IPS-20b (cell line): ENCODE measurements at regions not wholly inside any gene's neighbourhood (a gene's known extent, or its start where the extent isn't known, plus 50 kb on each side); places are given as distances from the start of the nearest gene placed in this dataset.

Experiments used
- H3K27ac ChIP-seq: one replicate; pipeline ENCODE4 v1.5.1; 2013; ENCODE audit warnings: low read length
- H3K27me3 ChIP-seq: 2 replicates; pipeline ENCODE4 v1.6.1; 2013; ENCODE audit warnings: mild to moderate bottlenecking, low read length, inconsistent platforms; ENCODE audit not compliant: insufficient read depth
- H3K36me3 ChIP-seq: 2 replicates; pipeline ENCODE4 v1.6.1; 2013; ENCODE audit warnings: low read depth, mild to moderate bottlenecking, inconsistent platforms, low read length, moderate library complexity; ENCODE audit not compliant: insufficient read depth
- H3K4me1 ChIP-seq: 2 replicates; pipeline ENCODE4 v1.6.1; 2013; ENCODE audit warnings: mild to moderate bottlenecking, control low read depth, inconsistent platforms, low read length, moderate library complexity; ENCODE audit not compliant: insufficient read depth
- H3K4me3 ChIP-seq: 2 replicates; pipeline ENCODE4 v1.5.1; 2013; ENCODE audit warnings: mild to moderate bottlenecking, low read length, inconsistent platforms
- H3K9ac ChIP-seq: 2 replicates; pipeline ENCODE4 v1.6.1; 2013; ENCODE audit warnings: low read depth, mild to moderate bottlenecking, inconsistent platforms, low read length, moderate library complexity
- H3K9me3 ChIP-seq: 2 replicates; pipeline ENCODE4 v1.6.1; 2013; ENCODE audit warnings: mild to moderate bottlenecking, low read depth, low read length, inconsistent platforms; ENCODE audit not compliant: insufficient read depth

DNA sequence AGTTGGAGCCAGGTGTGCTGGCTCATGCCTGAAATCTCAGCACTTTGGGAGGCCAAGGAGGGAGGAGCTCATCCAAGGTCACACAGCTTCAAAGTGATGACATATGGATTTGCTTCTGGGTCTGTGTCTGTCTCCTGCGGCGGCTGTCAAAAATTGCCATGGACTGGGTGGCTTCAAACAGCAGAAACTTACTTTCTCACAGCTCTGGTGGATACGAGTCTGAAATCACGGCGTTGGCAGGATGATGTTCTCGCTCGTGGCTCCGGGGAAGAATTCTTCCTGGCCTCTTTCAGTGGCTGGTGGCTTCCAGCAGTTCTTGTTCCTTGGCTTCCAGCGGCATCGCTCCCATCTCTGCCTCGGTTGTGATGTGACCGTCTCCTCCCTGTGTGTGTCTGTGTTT is 314.8 kb upstream of the C1orf174 start:
- H3K36me3 ChIP-seq, result no peaks in the 10 kb centered on the region
- no peak overlapping the region for H3K4me3 ChIP-seq
- H3K27me3 ChIP-seq, result no peaks in the 10 kb centered on the region
- H3K4me1 ChIP-seq, result peaks cover 6% of the 10 kb centered on the region; the same call in 1 of the 2 replicates
- H3K27ac ChIP-seq, result no peak overlapping the region
- no peaks in the 10 kb centered on the region for H3K9me3 ChIP-seq
- H3K9ac ChIP-seq, result no peak overlapping the region

DNA sequence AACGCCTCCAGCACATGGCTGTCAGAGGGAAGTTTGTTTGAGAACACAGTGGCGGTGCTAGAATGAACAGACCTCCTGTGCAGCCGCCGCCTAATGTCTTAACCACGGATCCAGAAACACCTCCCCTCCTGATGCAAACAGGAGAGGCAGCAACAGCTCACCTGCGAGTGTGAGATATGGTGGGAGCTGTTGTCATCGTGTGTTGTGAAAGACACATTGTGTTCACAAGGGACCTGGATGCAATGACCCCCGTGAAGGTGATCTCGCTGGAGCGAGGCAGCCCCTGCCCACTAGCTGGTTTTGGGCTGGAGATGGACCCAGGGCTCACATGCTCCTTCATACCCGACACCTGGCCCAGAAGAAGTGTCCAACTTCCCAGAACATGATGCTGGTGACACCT is 315.3 kb upstream of the C1orf174 start:
- H3K4me1 ChIP-seq, result peaks cover 6% of the 10 kb centered on the region; the same call in 1 of the 2 replicates
- no peak overlapping the region for H3K9ac ChIP-seq
- H3K27me3 ChIP-seq, result no peaks in the 10 kb centered on the region
- H3K4me3 ChIP-seq, result no peak overlapping the region
- H3K9me3 ChIP-seq, result no peaks in the 10 kb centered on the region
- no peak overlapping the region for H3K27ac ChIP-seq
- H3K36me3 ChIP-seq, result no peaks in the 10 kb centered on the region

DNA sequence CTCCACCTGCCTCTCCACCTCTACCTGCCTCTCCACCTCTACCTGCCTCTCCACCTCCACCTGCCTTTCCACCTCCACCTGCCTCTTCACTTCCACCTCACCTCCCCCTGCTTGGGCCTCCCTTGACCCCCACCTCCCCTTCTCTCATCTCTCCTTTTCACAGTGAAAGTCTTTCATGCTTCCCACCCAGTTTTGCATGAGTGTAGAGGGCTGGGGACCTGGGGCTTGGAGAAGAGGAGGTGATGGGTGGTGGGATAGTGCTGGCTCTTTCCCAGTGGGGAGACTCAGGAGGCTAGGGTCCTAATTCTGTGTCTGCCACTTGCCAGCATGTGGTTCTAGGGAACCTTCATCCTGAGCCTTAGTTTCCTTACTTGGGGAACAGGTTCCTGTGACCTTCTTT is 316.2 kb upstream of the C1orf174 start:
- peaks cover 6% of the 10 kb centered on the region; the same call in 1 of the 2 replicates for H3K4me1 ChIP-seq
- no peaks in the 10 kb centered on the region for H3K36me3 ChIP-seq
- H3K4me3 ChIP-seq, result no peak overlapping the region
- no peak overlapping the region for H3K27ac ChIP-seq
- no peaks in the 10 kb centered on the region for H3K9me3 ChIP-seq
- no peaks in the 10 kb centered on the region for H3K27me3 ChIP-seq
- H3K9ac ChIP-seq, result no peak overlapping the region

DNA sequence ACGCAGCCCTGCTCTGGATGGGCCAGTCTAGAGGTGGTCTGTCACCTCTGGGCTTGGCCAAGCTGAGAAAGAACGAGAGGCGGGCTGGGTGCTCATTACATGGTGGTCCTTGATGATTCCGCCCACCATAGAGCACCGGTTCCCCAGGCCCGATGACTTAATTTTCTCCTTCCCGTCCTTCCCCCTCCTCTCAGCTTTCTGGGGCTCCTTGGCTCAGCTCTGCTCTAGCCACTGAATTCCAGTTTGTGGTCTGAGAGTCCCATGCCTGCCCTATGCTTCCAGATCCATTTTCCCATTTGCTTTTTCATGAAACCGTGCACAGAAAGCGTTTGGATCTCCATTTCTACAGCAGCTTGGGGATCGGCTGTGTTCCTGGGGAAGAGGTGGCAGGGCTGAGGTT is 318.5 kb upstream of the C1orf174 start:
- no peaks in the 10 kb centered on the region for H3K4me1 ChIP-seq

DNA sequence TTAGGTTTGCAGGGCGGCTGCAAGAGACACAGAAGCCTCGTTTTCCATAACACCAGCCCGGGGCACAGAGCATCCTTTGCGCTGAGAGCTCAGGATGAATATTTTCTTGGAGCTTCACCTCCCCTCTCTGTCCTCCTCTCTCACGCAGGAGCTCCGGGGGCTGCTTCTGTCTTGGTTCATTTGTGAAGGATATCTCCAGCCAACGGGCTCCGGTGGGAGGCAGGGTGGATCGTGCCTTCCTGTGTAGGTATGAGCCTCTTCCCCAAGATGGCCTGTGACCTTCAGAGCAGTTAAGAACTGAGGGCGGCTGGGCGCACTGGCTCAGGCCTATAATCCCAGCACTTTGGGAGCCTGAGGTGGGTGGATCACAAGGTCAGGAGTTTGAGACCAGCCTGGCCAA is 319.0 kb upstream of the C1orf174 start:
- Histone ChIP-seq H3K27ac (no peak overlapping the region), H3K4me1 (no peaks in the 10 kb centered on the region), H3K9ac (no peak overlapping the region), H3K27me3 (no peaks in the 10 kb centered on the region), H3K9me3 (no peaks in the 10 kb centered on the region), H3K36me3 (no peaks in the 10 kb centered on the region), H3K4me3 (no peak overlapping the region)

More for the DNA sequence above, 318.5 kb upstream of the C1orf174 start:
- no peak overlapping the region for H3K27ac ChIP-seq
- H3K27me3 ChIP-seq, result no peaks in the 10 kb centered on the region
- no peaks in the 10 kb centered on the region for H3K9me3 ChIP-seq
- no peak overlapping the region for H3K4me3 ChIP-seq
- no peaks in the 10 kb centered on the region for H3K36me3 ChIP-seq
- H3K9ac ChIP-seq, result no peak overlapping the region

DNA sequence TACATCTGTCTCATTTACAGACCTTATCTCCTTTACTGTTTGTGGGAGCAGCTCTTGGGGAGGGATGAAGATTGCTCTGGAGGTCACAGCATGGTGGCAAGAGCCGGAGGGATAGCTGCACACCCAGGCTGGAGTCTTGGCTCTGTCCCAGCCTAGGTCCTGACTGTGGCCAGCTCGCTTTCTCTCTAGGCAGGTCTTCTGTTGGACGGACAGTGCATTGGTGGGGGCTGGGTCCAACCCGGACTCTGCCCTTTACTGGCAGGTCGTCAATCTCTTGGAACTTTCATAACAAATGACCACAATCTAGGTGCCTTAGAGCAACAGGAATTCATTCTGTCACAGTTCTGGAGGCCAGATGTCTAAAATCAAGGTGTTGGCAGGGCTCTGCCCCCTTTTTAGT is 319.8 kb upstream of the C1orf174 start:
- Histone ChIP-seq H3K9me3 (no peaks in the 10 kb centered on the region), H3K36me3 (no peaks in the 10 kb centered on the region), H3K27ac (no peak overlapping the region), H3K4me1 (no peaks in the 10 kb centered on the region), H3K27me3 (no peaks in the 10 kb centered on the region), H3K4me3 (no peak overlapping the region), H3K9ac (no peak overlapping the region)

DNA sequence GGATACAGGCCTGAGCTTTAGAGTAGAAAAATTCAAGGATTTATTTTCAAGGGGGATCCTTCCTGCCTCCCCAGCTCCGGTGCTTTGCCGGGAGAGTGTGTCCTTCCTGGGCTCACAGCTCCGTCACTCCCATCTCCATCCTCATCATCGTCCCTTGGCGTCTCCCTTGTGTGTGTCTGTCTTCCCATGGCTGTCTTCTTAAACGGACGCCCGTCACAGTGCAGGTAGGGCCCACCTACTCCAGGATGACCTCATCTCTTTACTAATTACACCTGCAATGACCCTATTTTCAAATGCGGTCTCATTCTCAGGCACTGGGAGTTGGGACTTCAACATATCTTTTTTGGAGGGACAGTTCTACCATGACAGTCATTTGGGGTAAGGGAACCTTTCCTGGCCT is 320.3 kb upstream of the C1orf174 start:
- no peak overlapping the region for H3K27ac ChIP-seq
- no peaks in the 10 kb centered on the region for H3K9me3 ChIP-seq
- no peaks in the 10 kb centered on the region for H3K27me3 ChIP-seq
- H3K4me1 ChIP-seq, result no peaks in the 10 kb centered on the region
- H3K4me3 ChIP-seq, result no peak overlapping the region
- no peaks in the 10 kb centered on the region for H3K36me3 ChIP-seq
- H3K9ac ChIP-seq, result no peak overlapping the region

DNA sequence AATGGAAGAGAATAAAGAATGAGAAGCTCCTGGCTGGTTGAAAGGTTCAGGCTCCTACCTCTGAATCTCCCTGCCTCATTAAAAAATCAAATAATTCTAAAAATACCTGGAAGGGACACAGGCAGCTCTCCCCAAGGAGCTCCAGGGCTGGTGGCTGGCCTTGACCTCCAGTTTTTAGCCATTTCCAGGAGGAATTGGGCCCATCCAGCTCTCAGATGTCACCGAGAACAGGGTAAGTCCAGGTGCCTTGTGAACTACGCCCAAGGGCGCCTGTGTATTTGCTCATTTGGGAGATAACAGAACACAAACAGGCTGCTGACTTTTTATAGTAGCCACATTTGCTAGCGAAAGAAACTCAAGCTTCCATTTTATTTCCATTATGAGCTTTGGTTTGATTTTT is 321.0 kb upstream of the C1orf174 start:
- no peaks in the 10 kb centered on the region for H3K36me3 ChIP-seq
- H3K4me3 ChIP-seq, result no peak overlapping the region
- H3K9me3 ChIP-seq, result no peaks in the 10 kb centered on the region
- H3K27ac ChIP-seq, result no peak overlapping the region
- H3K9ac ChIP-seq, result no peak overlapping the region
- H3K27me3 ChIP-seq, result no peaks in the 10 kb centered on the region
- no peaks in the 10 kb centered on the region for H3K4me1 ChIP-seq

DNA sequence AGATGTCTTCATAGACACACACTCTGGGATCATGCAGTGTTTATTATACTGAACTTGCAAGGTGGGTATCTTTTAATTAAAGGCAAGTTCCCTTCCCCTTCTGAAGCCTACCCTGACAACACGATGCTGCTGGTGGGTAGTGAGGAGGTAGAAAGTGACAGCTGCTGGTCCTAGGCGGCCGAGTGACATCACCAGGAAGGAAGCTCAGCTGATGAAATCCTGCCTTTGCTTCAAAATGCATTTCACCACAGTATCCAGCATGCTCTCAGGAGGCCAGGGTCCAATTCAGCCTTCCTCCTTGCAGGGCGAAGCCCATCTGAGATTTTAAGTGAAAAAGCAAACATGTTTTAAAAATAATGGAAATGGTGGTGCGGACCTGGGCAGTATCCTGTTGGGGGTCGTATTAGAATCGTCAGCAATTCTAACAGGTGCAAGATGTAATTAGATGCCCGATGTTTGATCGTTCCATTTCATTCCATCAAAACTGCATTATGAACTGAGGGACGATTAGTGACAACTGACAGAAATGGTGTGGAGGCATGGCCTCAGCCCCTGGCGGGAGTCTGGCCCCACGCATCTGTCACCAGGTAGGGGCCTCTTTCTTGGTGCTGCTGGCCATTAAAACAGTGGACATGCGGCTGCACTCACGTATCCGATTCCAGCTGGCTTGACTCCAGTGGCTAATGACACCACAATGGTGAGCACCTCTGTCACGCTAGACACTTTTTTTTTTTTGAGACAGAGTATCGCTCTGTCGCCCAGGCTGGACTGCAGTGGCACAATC is 324.8 kb upstream of the C1orf174 start:
- H3K9ac ChIP-seq, result no peak overlapping the region
- no peaks in the 10 kb centered on the region for H3K9me3 ChIP-seq
- no peak overlapping the region for H3K27ac ChIP-seq
- no peak overlapping the region for H3K4me3 ChIP-seq
- H3K4me1 ChIP-seq, result no peaks in the 10 kb centered on the region
- H3K36me3 ChIP-seq, result no peaks in the 10 kb centered on the region
- no peaks in the 10 kb centered on the region for H3K27me3 ChIP-seq

DNA sequence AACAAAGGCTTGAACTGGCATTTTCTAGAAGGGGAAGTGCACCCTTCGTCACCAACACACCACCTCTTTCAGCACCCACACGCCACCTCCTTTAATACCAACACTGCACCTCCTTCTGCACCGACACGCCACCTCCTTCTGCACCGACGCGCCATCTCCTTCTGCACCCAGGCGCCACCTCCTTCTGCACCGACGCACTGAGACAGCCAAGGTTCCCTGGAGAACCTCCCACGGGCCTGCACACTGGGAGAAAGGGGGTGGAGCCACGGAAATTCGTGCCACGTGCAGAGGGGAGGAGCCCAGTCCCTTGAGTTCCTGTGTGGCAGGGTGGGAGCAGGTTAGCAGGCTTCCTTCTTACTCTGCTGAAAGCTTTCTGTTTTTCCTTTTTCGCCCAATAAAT is 327.9 kb upstream of the C1orf174 start:
- no peaks in the 10 kb centered on the region for H3K4me1 ChIP-seq
- H3K36me3 ChIP-seq, result no peaks in the 10 kb centered on the region
- H3K4me3 ChIP-seq, result no peak overlapping the region
- H3K27me3 ChIP-seq, result no peaks in the 10 kb centered on the region
- H3K9ac ChIP-seq, result no peak overlapping the region
- no peak overlapping the region for H3K27ac ChIP-seq
- no peaks in the 10 kb centered on the region for H3K9me3 ChIP-seq

DNA sequence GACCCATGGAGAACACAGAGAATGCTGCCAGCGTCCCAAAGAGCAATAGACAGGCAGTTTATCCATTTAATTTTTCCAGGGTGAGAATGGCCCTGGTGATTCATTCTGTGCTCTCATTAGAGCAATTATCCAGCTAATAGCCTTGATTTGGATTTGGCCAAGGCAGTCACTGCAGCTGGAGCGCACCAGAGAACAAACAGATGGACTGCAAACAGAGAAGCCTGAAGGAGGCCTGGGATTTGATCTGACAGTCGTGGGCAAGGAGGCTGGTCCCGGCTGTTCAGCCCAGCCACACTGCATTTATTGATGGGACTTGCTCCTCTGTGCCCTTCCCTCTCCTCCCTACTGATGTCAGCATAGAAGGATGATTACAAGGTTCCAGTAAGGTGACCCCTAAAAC is 353.9 kb upstream of the C1orf174 start:
- no peak overlapping the region for H3K27ac ChIP-seq
- H3K9ac ChIP-seq, result no peak overlapping the region
- peaks cover 20% of the 10 kb centered on the region for H3K9me3 ChIP-seq
- H3K4me3 ChIP-seq, result no peak overlapping the region
- no peaks in the 10 kb centered on the region for H3K36me3 ChIP-seq
- no peaks in the 10 kb centered on the region for H3K27me3 ChIP-seq
- no peaks in the 10 kb centered on the region for H3K4me1 ChIP-seq

DNA sequence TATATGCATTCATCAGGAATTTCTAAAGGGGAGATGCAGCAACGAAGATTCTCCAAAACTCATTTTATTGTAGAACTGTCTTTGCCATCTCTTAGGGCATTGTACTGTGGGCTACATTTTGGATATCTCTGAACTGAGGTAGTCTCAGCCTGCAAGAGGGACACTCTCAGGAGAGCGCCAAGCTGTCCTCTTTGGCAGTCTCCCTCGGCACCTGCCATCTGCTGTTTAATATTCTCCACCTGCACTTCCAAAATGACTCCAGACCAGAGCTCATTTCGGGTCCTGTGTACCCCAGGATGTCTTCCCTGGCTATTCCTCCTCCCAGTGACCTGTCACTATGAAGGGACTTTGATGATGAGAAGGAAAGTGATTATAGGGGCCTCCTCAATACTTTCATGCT is 356.3 kb upstream of the C1orf174 start:
- Histone ChIP-seq H3K27me3 (no peaks in the 10 kb centered on the region), H3K27ac (no peak overlapping the region), H3K4me1 (no peaks in the 10 kb centered on the region), H3K9ac (no peak overlapping the region), H3K9me3 (peaks cover 42% of the 10 kb centered on the region), H3K4me3 (no peak overlapping the region), H3K36me3 (no peaks in the 10 kb centered on the region)
